ENCODE measurements at regions not wholly inside any gene's neighbourhood (a gene's known extent, or its start where the extent isn't known, plus 50 kb on each side); places are given as distances from the start of the nearest gene placed in this dataset.

GRCh38 chr22:48050836-48051235 lies 1288.4 kb downstream of the TBC1D22A start:
- no peak for TF ChIP-seq SRF (IDR thresholded peaks at IDR 0.05; ENCODE audit: low read depth)
- TF ChIP-seq EGR1 (IDR thresholded peaks at IDR 0.05; ENCODE audit: low read depth), result no peak
- TF ChIP-seq TCF7L2 (IDR thresholded peaks at IDR 0.05; ENCODE audit: borderline replicate concordance, extremely low read depth, insufficient read depth, insufficient read length), result no peak
- no peak for TF ChIP-seq ZNF274 (IDR thresholded peaks at IDR 0.05; ENCODE audit: low read depth, low read length)
- no peak for TF ChIP-seq POLR2A (IDR thresholded peaks at IDR 0.05; ENCODE audit: borderline replicate concordance, extremely low read depth, insufficient read depth, insufficient read length)
- TF ChIP-seq FOSL1 (IDR thresholded peaks at IDR 0.05; ENCODE audit: low read depth), result no peak
- TF ChIP-seq ZBTB33 (IDR thresholded peaks at IDR 0.05; ENCODE audit: extremely low read depth, insufficient replicate concordance, low read length), result no peak
- TF ChIP-seq SIN3A (IDR thresholded peaks at IDR 0.05; ENCODE audit: low read depth), result no peak
- no peak for TF ChIP-seq ELF1 (IDR thresholded peaks at IDR 0.05; ENCODE audit: borderline replicate concordance, low read depth)
- no peak for TF ChIP-seq REST (IDR thresholded peaks at IDR 0.05; ENCODE audit: low read depth)
- no peak for TF ChIP-seq JUND (IDR thresholded peaks at IDR 0.05)
- no peak for TF ChIP-seq SP1 (IDR thresholded peaks at IDR 0.05; ENCODE audit: low read depth)
- TF ChIP-seq RAD21 (IDR thresholded peaks at IDR 0.05; ENCODE audit: low read depth), result no peak
- no peak for TF ChIP-seq ZFX (IDR thresholded peaks at IDR 0.05)
- TF ChIP-seq YY1 (IDR thresholded peaks at IDR 0.05; ENCODE audit: extremely low read depth, insufficient replicate concordance, low read depth, low read length), result no peak
- TF ChIP-seq CBX3 (IDR thresholded peaks at IDR 0.05; ENCODE audit: low read depth), result no peak
- TF ChIP-seq CTCF (IDR thresholded peaks at IDR 0.05 in 2 of 3, conservative IDR thresholded peaks at IDR 0.05 in 1 of 3; ENCODE audit: borderline replicate concordance in 1 of 3, insufficient read depth in 1 of 3, low read depth in 2 of 3, low read length in 2 of 3), result no peak
- no peak for TF ChIP-seq EZH2 (IDR thresholded peaks at IDR 0.05)
- TF ChIP-seq, protein P1, sequence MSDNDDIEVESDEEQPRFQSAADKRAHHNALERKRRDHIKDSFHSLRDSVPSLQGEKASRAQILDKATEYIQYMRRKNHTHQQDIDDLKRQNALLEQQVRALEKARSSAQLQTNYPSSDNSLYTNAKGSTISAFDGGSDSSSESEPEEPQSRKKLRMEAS (IDR thresholded peaks at IDR 0.05), result no peak
- POLR2A ChIA-PET, result no interaction called here

More at GRCh38 chr22:48050836-48051235, 1288.4 kb downstream of the TBC1D22A start:
- ChIA-PET RAD21 (ENCODE audit: low non-redundant PET in 1 of 2, low total read pairs in 2 of 2, uncharacterized antibody in 2 of 2, unreplicated experiment in 2 of 2) (no interaction called here), CTCF (no interaction called here)
- Histone ChIP-seq H3K4me2 (ENCODE audit: low read length) (no peak overlapping the region), H3K27me3 (ENCODE audit: insufficient read depth, low read length) (0 out of 2 replicates have a peak, but pooled peaks cover 4% of the 10 kb centered on the region), H3K79me2 (ENCODE audit: insufficient read depth, low read length) (no peaks in the 10 kb centered on the region), H4K20me1 (ENCODE audit: insufficient read depth) (no peaks in the 10 kb centered on the region), H3K9me2 (ENCODE audit: insufficient read depth) (no peaks in the 10 kb centered on the region), H3K27ac (ENCODE audit: low read depth, low read length) (no peak overlapping the region), H3K4me3 (replicated peaks in 1 of 2; ENCODE audit: low read depth in 1 of 2, low read length in 2 of 2) (no peak overlapping the region), H3K9ac (ENCODE audit: low read length) (no peak overlapping the region), H3K4me1 (ENCODE audit: control insufficient read depth in 1 of 2, insufficient read depth in 2 of 2, low read length in 2 of 2) (no peaks in the 10 kb centered on the region), H2AFZ (ENCODE audit: low read depth, low read length, poor library complexity, severe bottlenecking) (no peak overlapping the region), H3K36me3 (ENCODE audit: control insufficient read depth in 1 of 2, insufficient read depth in 2 of 2, low read length in 2 of 2) (no peaks in the 10 kb centered on the region), H3K9me3 (ENCODE audit: control insufficient read depth in 1 of 2, insufficient read depth in 1 of 2, low read depth in 1 of 2, low read length in 2 of 2) (peaks cover 0 to 3% of the 10 kb centered on the region in 2 experiments; a peak in 1 of 4 replicates)
- DNase-seq (ENCODE audit: low read depth, low spot score), result no peak
- intact Hi-C loops (cut with micrococcal nuclease), result no loop called here
- ATAC-seq, result no peak
- no TSS peak for BruUV-seq (replicated peaks)
